ENCODE measurements at regions not wholly inside any gene's neighbourhood (a gene's known extent, or its start where the extent isn't known, plus 50 kb on each side); places are given as distances from the start of the nearest gene placed in this dataset.

GRCh38 chr18:6633310-6633709 lies 96.2 kb upstream of the ARHGAP28 start:
- Histone ChIP-seq H3K4me3 (replicated peaks in 1 of 3; ENCODE audit: low read depth in 2 of 3, low read length in 3 of 3) (no peak overlapping the region), H3K27me3 (ENCODE audit: control insufficient read depth in 2 of 2, insufficient read depth in 2 of 2, low read length in 2 of 2) (no peaks in the 10 kb centered on the region), H3K4me2 (replicated peaks; ENCODE audit: extremely low read depth, low read length, poor library complexity, severe bottlenecking) (no peak overlapping the region), H3K9me3 (replicated peaks in 1 of 2; ENCODE audit: control insufficient read depth in 1 of 2, insufficient read depth in 1 of 2, low read length in 2 of 2) (peaks cover 0 to 3% of the 10 kb centered on the region in 2 donors), H4K20me1 (ENCODE audit: insufficient read depth, low read length) (no peaks in the 10 kb centered on the region), H2AFZ (ENCODE audit: insufficient read depth, low read depth, low read length, poor library complexity, severe bottlenecking) (no peak overlapping the region), H3K9ac (ENCODE audit: insufficient read depth, low read length, poor library complexity, severe bottlenecking) (no peak overlapping the region), H3K27ac (ENCODE audit: low read depth in 1 of 2, low read length in 2 of 2) (no peak overlapping the region), H3K79me2 (ENCODE audit: insufficient read depth, low read length) (no peaks in the 10 kb centered on the region), H3K4me1 (ENCODE audit: control insufficient read depth in 1 of 2, insufficient read depth in 2 of 2, low read length in 2 of 2) (no peaks in the 10 kb centered on the region), H3K36me3 (replicated peaks in 1 of 2; ENCODE audit: control insufficient read depth in 1 of 2, insufficient read depth in 2 of 2, low read length in 2 of 2) (no peaks in the 10 kb centered on the region)
- Mint-ChIP-seq H3K4me3 (no peak overlapping the region), H3K4me1 (no peaks in the 10 kb centered on the region), H3K27me3 (ENCODE audit: low read depth in 3 of 3) (peaks cover 0 to 4% (median 0%) of the 10 kb centered on the region in 3 donors), H3K36me3 (no peaks in the 10 kb centered on the region), H3K27ac (no peak overlapping the region), H3K9me3 (peaks cover 1 to 3% (median 3%) of the 10 kb centered on the region in 7 donors)
- no peak for DNase-seq
- intact Hi-C loops (cut with micrococcal nuclease), result no loop called here
- WGBS (ENCODE audit: insufficient coverage), result 83% methylated on average over 2 of the region's 3 CpGs
- no peak for TF ChIP-seq CTCF (IDR thresholded peaks at IDR 0.05)

- Histone ChIP-seq H3K9ac (ENCODE audit: insufficient read depth, low read length, poor library complexity, severe bottlenecking) (no peak overlapping the region), H3K36me3 (replicated peaks in 1 of 2; ENCODE audit: control insufficient read depth in 1 of 2, insufficient read depth in 2 of 2, low read length in 2 of 2) (no peaks in the 10 kb centered on the region), H3K9me3 (replicated peaks in 1 of 2; ENCODE audit: control insufficient read depth in 1 of 2, insufficient read depth in 1 of 2, low read length in 2 of 2) (peaks cover 0 to 3% of the 10 kb centered on the region in 2 donors), H2AFZ (ENCODE audit: insufficient read depth, low read depth, low read length, poor library complexity, severe bottlenecking) (no peak overlapping the region), H3K27ac (ENCODE audit: low read depth in 1 of 2, low read length in 2 of 2) (no peak overlapping the region), H3K27me3 (ENCODE audit: control insufficient read depth in 2 of 2, insufficient read depth in 2 of 2, low read length in 2 of 2) (no peaks in the 10 kb centered on the region), H3K4me2 (replicated peaks; ENCODE audit: extremely low read depth, low read length, poor library complexity, severe bottlenecking) (no peak overlapping the region), H3K4me3 (replicated peaks in 1 of 3; ENCODE audit: low read depth in 2 of 3, low read length in 3 of 3) (no peak overlapping the region), H3K79me2 (ENCODE audit: insufficient read depth, low read length) (no peaks in the 10 kb centered on the region), H3K4me1 (ENCODE audit: control insufficient read depth in 1 of 2, insufficient read depth in 2 of 2, low read length in 2 of 2) (no peaks in the 10 kb centered on the region), H4K20me1 (ENCODE audit: insufficient read depth, low read length) (no peaks in the 10 kb centered on the region)
- no peaks in the 10 kb centered on the region for H3K4me1 Mint-ChIP-seq
- no peaks in the 10 kb centered on the region for H3K36me3 Mint-ChIP-seq
- no peak for DNase-seq
- WGBS (ENCODE audit: insufficient coverage), result 86% methylated on average over 1 of the region's 1 CpG
- no peak overlapping the region for H3K4me3 Mint-ChIP-seq
- peaks cover 0 to 3% (median 0%) of the 10 kb centered on the region in 3 donors for H3K27me3 Mint-ChIP-seq (ENCODE audit: low read depth in 3 of 3)
- intact Hi-C loops (cut with micrococcal nuclease), result no loop called here
- TF ChIP-seq CTCF (IDR thresholded peaks at IDR 0.05), result no peak
- no peak overlapping the region for H3K27ac Mint-ChIP-seq
- peaks cover 1 to 3% (median 3%) of the 10 kb centered on the region in 7 donors for H3K9me3 Mint-ChIP-seq
These were observed 93.4 kb upstream of the ARHGAP28 start for GRCh38 chr18:6636091-6636490.

Data from CD14-positive monocyte (primary cell).